OCI-LY1 (cell line): ENCODE measurements at regions not wholly inside any gene's neighbourhood (a gene's known extent, or its start where the extent isn't known, plus 50 kb on each side); places are given as distances from the start of the nearest gene placed in this dataset.

ENCODE experiments used
- H2AFZ ChIP-seq: fragments of 200-600 bp; sonication (generic), shearing (Covaris generic); 2 replicates; pipeline ENCODE4 v1.6.0; 2014; ENCODE audit warnings: antibody characterized with exemption, mild to moderate bottlenecking, low read length
- H3F3A ChIP-seq: fragments of 200-600 bp; sonication (generic), shearing (Covaris generic); 2 replicates; pipeline ENCODE4 v1.6.0; 2014; ENCODE audit warnings: mild to moderate bottlenecking, antibody characterized with exemption, low read length, moderate library complexity; ENCODE audit not compliant: insufficient read depth
- H3K27ac ChIP-seq: fragments of 200-600 bp; sonication (generic); 2 replicates; pipeline ENCODE4 v1.5.1; 2014; ENCODE audit warnings: low read length, mixed run types, mild to moderate bottlenecking, low read depth; ENCODE audit not compliant: poor library complexity, severe bottlenecking
- H3K27me3 ChIP-seq: fragments of 200-600 bp; sonication (generic); 2 replicates; pipeline ENCODE4 v1.6.0; 2014; ENCODE audit warnings: antibody characterized with exemption, mild to moderate bottlenecking, low read length, moderate library complexity; ENCODE audit not compliant: insufficient read depth
- H3K36me3 ChIP-seq: fragments of 200-600 bp; sonication (generic); 2 replicates; pipeline ENCODE4 v1.6.1; 2014; ENCODE audit warnings: mild to moderate bottlenecking, antibody characterized with exemption, low read length, moderate library complexity, mixed read lengths; ENCODE audit not compliant: insufficient read depth
- H3K4me1 ChIP-seq: fragments of 200-600 bp; sonication (generic); 2 replicates; pipeline ENCODE4 v1.5.1; 2014; ENCODE audit warnings: mild to moderate bottlenecking, low read length, moderate library complexity; ENCODE audit not compliant: insufficient read depth, severe bottlenecking
- H3K4me2 ChIP-seq: fragments of 200-600 bp; sonication (generic), shearing (Covaris generic); 2 replicates; pipeline ENCODE4 v1.6.1; 2014; ENCODE audit warnings: low read length
- H3K4me3 ChIP-seq: fragments of 200-600 bp; sonication (generic); 2 replicates; pipeline ENCODE4 v1.5.1; 2014; ENCODE audit warnings: low read length, low read depth, mild to moderate bottlenecking, mixed read lengths; ENCODE audit not compliant: poor library complexity, severe bottlenecking
- H3K79me2 ChIP-seq: fragments of 200-600 bp; shearing (Covaris generic); 2 replicates; pipeline ENCODE4 v1.6.1; 2016; ENCODE audit warnings: mixed run types, low read length, mixed read lengths; ENCODE audit not compliant: insufficient read depth
- H3K9ac ChIP-seq: fragments of 200-600 bp; sonication (generic), shearing (Covaris generic); 2 replicates; pipeline ENCODE4 v1.6.1; 2014; ENCODE audit warnings: mild to moderate bottlenecking, low read length, mixed read lengths
- H3K9me2 ChIP-seq: fragments of 200-600 bp; sonication (generic), shearing (Covaris generic); 2 replicates; pipeline ENCODE4 v1.6.1; 2014; ENCODE audit warnings: low read depth, mild to moderate bottlenecking, low read length, mixed read lengths
- H3K9me3 ChIP-seq: fragments of 200-600 bp; shearing (Covaris generic); 2 replicates; pipeline ENCODE4 v1.6.1; 2014; ENCODE audit warnings: low read length, mixed read lengths
- H4K20me1 ChIP-seq: fragments of 200-600 bp; sonication (generic), shearing (Covaris generic); 2 replicates; pipeline ENCODE4 v1.6.0; 2016; ENCODE audit warnings: mild to moderate bottlenecking, low read length; ENCODE audit not compliant: insufficient read depth
- EZH2 ChIP-seq: fragments of 200-600 bp; sonication (generic), shearing (Covaris generic); IDR thresholded peaks from 2 replicates; pipeline ENCODE4 v1.8.0; 2017; ENCODE audit warnings: borderline replicate concordance, mixed run types, mild to moderate bottlenecking, antibody characterized with exemption, low read length, moderate library complexity, mixed read lengths
- TF ChIP-seq, protein P1 (sequence below): fragments of 200-600 bp; sonication (generic), shearing (Covaris generic); IDR thresholded peaks from 2 replicates; pipeline ENCODE4 v1.5.1; 2017; ENCODE audit warnings: mild to moderate bottlenecking, antibody characterized with exemption, low read length, moderate library complexity, mixed read lengths

DNA sequence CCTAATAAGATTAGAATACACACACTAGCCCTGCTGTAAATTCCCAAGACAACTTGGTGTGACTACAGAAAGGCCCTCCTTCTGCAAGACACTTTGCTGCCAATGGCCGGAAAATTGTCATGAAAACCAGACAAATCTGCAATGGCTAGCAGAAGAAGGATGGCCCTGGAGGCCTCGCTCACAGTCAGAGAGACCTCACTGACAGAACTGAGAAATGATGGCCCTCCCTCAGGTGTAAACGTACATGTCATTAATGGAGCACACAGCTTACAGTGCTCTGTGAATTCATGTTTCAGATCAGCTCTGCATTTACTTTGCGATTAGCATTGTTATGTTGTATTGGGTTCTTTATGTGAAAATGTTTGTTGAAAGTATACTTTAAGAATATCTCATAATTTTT, 202.9 kb upstream of the N4BP1 start:
- H3K27ac ChIP-seq = no peak overlapping the region
- TF ChIP-seq EZH2 = no peak
- TF ChIP-seq, protein P1, sequence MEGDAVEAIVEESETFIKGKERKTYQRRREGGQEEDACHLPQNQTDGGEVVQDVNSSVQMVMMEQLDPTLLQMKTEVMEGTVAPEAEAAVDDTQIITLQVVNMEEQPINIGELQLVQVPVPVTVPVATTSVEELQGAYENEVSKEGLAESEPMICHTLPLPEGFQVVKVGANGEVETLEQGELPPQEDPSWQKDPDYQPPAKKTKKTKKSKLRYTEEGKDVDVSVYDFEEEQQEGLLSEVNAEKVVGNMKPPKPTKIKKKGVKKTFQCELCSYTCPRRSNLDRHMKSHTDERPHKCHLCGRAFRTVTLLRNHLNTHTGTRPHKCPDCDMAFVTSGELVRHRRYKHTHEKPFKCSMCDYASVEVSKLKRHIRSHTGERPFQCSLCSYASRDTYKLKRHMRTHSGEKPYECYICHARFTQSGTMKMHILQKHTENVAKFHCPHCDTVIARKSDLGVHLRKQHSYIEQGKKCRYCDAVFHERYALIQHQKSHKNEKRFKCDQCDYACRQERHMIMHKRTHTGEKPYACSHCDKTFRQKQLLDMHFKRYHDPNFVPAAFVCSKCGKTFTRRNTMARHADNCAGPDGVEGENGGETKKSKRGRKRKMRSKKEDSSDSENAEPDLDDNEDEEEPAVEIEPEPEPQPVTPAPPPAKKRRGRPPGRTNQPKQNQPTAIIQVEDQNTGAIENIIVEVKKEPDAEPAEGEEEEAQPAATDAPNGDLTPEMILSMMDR = no peak
- no peak overlapping the region for H3K4me2 ChIP-seq
- no peaks in the 10 kb centered on the region for H3K4me1 ChIP-seq
- no peaks in the 10 kb centered on the region for H3K27me3 ChIP-seq
- H4K20me1 ChIP-seq = no peaks in the 10 kb centered on the region
- H3K79me2 ChIP-seq = no peaks in the 10 kb centered on the region
- H3F3A ChIP-seq = no peaks in the 10 kb centered on the region
- no peak overlapping the region for H3K4me3 ChIP-seq
- H3K9me3 ChIP-seq = no peaks in the 10 kb centered on the region
- no peak overlapping the region for H3K9ac ChIP-seq
- no peak overlapping the region for H2AFZ ChIP-seq
- H3K36me3 ChIP-seq = no peaks in the 10 kb centered on the region
- H3K9me2 ChIP-seq = no peaks in the 10 kb centered on the region

DNA sequence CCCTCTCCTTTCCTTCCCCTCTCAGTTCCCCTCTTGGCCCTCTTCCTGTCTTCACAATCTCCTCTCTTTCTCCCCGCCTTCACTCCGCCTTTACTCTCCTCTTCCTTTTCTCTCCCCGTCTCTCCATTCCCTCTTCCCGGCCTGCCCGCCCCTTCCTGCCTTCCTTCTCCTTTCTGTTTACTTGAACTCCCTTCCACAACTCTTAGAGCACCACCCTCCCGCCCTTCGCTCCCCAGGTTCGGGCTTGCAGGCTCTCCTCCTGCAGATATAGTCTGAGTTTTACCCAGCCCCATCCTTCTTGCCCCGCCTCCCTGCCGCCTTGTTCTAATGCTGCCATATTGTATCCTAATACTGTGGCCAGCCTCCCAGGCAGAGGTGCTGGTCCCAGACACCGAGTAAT, 201.5 kb upstream of the N4BP1 start:
- H3K9ac ChIP-seq = no peak overlapping the region
- no peak overlapping the region for H3K27ac ChIP-seq
- H3F3A ChIP-seq = no peaks in the 10 kb centered on the region
- no peak overlapping the region for H2AFZ ChIP-seq
- H3K9me3 ChIP-seq = no peaks in the 10 kb centered on the region
- no peak overlapping the region for H3K4me2 ChIP-seq
- no peaks in the 10 kb centered on the region for H3K27me3 ChIP-seq
- no peak for TF ChIP-seq EZH2
- TF ChIP-seq, protein P1 = no peak
- no peaks in the 10 kb centered on the region for H3K4me1 ChIP-seq
- no peaks in the 10 kb centered on the region for H3K9me2 ChIP-seq
- no peaks in the 10 kb centered on the region for H4K20me1 ChIP-seq
- H3K36me3 ChIP-seq = no peaks in the 10 kb centered on the region
- H3K79me2 ChIP-seq = no peaks in the 10 kb centered on the region
- H3K4me3 ChIP-seq = no peak overlapping the region

DNA sequence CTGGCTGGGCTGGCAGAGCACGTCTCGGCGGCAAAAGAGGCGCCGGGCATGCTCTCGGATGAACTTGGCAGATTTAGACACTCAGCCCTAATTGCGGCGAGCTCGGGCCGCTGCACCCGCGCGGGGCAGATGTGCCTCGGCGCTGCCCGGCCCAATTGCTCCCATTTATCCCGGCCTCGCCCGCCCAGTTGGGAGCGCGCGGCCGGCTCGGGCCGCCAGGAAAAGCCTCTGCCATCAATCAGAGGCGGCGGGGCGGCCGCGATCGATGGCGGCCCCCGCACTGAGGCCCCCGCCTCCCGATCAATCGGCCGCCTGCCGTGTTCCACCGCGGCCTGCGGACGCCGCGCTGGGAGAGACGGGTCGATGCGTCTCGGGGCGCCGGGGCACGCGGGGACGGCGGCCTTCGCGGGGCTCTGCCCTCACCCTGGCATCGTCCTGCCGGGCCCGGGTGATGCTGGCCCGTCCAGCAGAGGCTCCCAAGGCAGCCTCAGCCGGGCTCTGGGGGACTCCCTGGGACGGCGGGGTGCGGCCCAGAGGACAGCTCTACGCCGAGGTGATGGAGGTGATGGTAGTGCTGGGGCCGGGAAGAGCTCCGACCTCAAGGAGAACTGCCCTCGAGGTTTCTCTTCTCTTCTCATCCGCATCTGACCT, 200.9 kb upstream of the N4BP1 start:
- Histone ChIP-seq H3K9me3 (no peaks in the 10 kb centered on the region), H3K4me2 (no peak overlapping the region), H2AFZ (no peak overlapping the region), H3K36me3 (no peaks in the 10 kb centered on the region), H3K4me3 (no peak overlapping the region), H3K9ac (no peak overlapping the region), H3K79me2 (no peaks in the 10 kb centered on the region), H3K4me1 (no peaks in the 10 kb centered on the region), H4K20me1 (no peaks in the 10 kb centered on the region), H3K27me3 (no peaks in the 10 kb centered on the region), H3K9me2 (no peaks in the 10 kb centered on the region), H3K27ac (no peak overlapping the region), H3F3A (no peaks in the 10 kb centered on the region)
- TF ChIP-seq, protein P1 = no peak
- TF ChIP-seq EZH2 = no peak
